ENCODE measurements at regions not wholly inside any gene's neighbourhood (a gene's known extent, or its start where the extent isn't known, plus 50 kb on each side); places are given as distances from the start of the nearest gene placed in this dataset.
A peak's percentile ranks its signal among the peaks of the same experiment; 100 is the strongest.

DNA sequence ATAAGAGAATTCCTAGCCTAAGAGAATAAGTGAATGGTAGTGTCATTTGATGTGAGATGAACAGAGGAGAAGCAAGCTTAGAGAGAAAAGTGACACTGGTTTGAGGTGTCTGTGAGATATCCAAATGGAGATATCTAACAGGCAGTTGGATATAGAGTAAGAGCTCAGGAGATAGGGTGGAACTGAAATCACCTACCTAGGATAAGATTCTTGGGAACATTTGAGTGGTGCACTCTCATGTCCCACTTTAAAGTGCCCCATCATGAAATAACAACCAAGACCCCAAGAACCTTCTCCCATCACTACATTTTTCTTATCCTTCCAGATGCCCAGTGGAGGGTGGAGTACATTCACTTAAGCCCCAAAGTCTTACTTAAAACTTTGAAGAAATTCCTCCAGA, 109.0 kb upstream of the MAFB start:
- TF ChIP-seq, protein P1, sequence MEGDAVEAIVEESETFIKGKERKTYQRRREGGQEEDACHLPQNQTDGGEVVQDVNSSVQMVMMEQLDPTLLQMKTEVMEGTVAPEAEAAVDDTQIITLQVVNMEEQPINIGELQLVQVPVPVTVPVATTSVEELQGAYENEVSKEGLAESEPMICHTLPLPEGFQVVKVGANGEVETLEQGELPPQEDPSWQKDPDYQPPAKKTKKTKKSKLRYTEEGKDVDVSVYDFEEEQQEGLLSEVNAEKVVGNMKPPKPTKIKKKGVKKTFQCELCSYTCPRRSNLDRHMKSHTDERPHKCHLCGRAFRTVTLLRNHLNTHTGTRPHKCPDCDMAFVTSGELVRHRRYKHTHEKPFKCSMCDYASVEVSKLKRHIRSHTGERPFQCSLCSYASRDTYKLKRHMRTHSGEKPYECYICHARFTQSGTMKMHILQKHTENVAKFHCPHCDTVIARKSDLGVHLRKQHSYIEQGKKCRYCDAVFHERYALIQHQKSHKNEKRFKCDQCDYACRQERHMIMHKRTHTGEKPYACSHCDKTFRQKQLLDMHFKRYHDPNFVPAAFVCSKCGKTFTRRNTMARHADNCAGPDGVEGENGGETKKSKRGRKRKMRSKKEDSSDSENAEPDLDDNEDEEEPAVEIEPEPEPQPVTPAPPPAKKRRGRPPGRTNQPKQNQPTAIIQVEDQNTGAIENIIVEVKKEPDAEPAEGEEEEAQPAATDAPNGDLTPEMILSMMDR (IDR thresholded peaks at IDR 0.05; ENCODE audit: unreplicated experiment): no peak
- Mint-ChIP-seq H3K27ac (ENCODE audit: low read depth, unreplicated experiment) (no peak overlapping the region), H3K4me3 (ENCODE audit: unreplicated experiment) (no peak overlapping the region), H3K36me3 (ENCODE audit: insufficient read depth, unreplicated experiment) (no peaks in the 10 kb centered on the region), H3K27me3 (ENCODE audit: insufficient read depth, unreplicated experiment) (peaks cover 8% of the 10 kb centered on the region), H3K9me3 (ENCODE audit: unreplicated experiment) (no peaks in the 10 kb centered on the region), H3K4me1 (ENCODE audit: insufficient read depth, unreplicated experiment) (peaks cover 5% of the 10 kb centered on the region)
- BruUV-seq (replicated peaks): no TSS peak
- no peak for DNase-seq (ENCODE audit: unreplicated experiment)
- CTCF ChIA-PET: interaction anchor here (0.8 kb wide), 2 partner anchors 16 to 57 kb away, joined by 3 read pairs; no protein-coding TSS in a partner anchor
- intact Hi-C loops (cut with micrococcal nuclease): no loop called here
- POLR2A ChIA-PET: no interaction called here

DNA sequence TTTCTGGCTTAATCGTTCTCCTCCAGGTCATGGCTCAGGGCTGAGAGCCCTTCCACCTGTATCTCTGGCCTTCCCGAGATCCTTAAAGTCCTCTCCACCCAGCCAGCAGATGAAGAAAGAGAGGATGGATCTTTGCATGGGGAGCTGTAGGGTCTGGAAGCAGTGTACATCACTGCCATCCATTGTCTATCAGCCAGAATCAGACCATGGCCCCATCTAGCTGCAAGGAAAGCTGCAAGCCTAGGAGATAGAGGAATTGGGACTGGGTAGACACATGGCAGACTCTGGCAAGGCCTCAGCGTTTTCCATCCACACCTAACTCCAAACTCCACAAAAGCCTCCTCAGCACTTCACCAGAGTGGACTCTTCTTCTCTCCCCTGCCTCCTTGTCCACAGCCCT, 113.8 kb upstream of the MAFB start:
- BruUV-seq (replicated peaks): no TSS peak
- TF ChIP-seq, protein P1 (IDR thresholded peaks at IDR 0.05; ENCODE audit: unreplicated experiment): no peak
- Mint-ChIP-seq H3K27me3 (ENCODE audit: insufficient read depth, unreplicated experiment) (no peaks in the 10 kb centered on the region), H3K4me3 (ENCODE audit: unreplicated experiment) (no peak overlapping the region), H3K36me3 (ENCODE audit: insufficient read depth, unreplicated experiment) (no peaks in the 10 kb centered on the region), H3K9me3 (ENCODE audit: unreplicated experiment) (no peaks in the 10 kb centered on the region), H3K27ac (ENCODE audit: low read depth, unreplicated experiment) (no peak overlapping the region), H3K4me1 (ENCODE audit: insufficient read depth, unreplicated experiment) (no peaks in the 10 kb centered on the region)
- CTCF ChIA-PET: interaction anchor here (1.1 kb wide), 1 partner anchor 11 kb away, joined by 4 read pairs; no protein-coding TSS in a partner anchor
- POLR2A ChIA-PET: no interaction called here
- intact Hi-C loops (cut with micrococcal nuclease): no loop called here
- no peak for DNase-seq (ENCODE audit: unreplicated experiment)

DNA sequence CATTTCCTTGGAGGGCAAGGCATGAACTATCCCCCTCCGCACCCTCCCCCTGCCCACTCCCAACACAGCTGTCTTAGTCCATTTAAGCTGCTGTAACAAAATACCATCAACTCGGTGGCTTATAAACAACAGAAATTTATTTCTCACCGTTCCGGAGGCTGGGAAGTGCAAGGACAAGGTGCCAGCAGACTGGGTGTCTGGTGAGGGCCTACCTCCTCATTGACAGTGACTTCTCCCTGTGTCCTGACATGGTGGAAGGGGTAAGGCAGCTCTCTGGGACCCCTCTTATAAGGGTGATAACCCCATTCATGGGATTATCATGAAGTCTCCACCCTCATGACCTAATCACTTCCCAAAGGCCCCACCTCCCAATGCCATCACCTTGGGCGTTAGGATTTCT, 114.3 kb upstream of the MAFB start:
- H3K9me3 Mint-ChIP-seq (ENCODE audit: unreplicated experiment): no peaks in the 10 kb centered on the region
- CTCF ChIA-PET: interaction anchor here (1.0 to 1.1 kb wide), 2 partner anchors 12 to 1692 kb away, joined by 4 read pairs; no protein-coding TSS in a partner anchor
- no peaks in the 10 kb centered on the region for H3K27me3 Mint-ChIP-seq (ENCODE audit: insufficient read depth, unreplicated experiment)
- no peaks in the 10 kb centered on the region for H3K36me3 Mint-ChIP-seq (ENCODE audit: insufficient read depth, unreplicated experiment)
- POLR2A ChIA-PET: interaction anchor here (1.2 kb wide), 1 partner anchor 9 kb away, joined by 3 read pairs; no protein-coding TSS in a partner anchor
- no peak overlapping the region for H3K4me3 Mint-ChIP-seq (ENCODE audit: unreplicated experiment)
- DNase-seq (ENCODE audit: unreplicated experiment): no peak
- no peaks in the 10 kb centered on the region for H3K4me1 Mint-ChIP-seq (ENCODE audit: insufficient read depth, unreplicated experiment)
- intact Hi-C loops (cut with micrococcal nuclease): no loop called here
- no TSS peak for BruUV-seq (replicated peaks)
- no peak overlapping the region for H3K27ac Mint-ChIP-seq (ENCODE audit: low read depth, unreplicated experiment)
- TF ChIP-seq, protein P1 (IDR thresholded peaks at IDR 0.05; ENCODE audit: unreplicated experiment): no peak

DNA sequence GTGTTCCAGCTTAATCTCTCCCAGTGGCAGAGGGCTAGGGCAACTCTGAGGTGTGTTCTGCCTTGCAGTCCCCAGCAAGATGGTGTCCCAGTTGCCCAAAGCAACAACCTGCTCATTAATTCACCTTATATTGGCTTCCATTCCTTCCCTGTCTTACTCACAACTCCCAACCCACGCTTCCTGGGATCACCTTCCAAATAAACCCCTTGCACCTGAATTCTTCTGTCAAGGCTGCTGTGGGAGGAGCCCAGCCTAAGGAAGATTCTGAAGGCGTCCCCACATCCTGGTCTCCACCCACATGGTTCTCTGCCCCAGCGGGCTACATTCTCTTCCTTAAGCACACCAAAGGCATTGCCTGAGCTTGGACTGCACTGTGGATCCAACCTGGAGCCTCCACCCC, 116.6 kb upstream of the MAFB start:
- no peak overlapping the region for H3K27ac Mint-ChIP-seq (ENCODE audit: low read depth, unreplicated experiment)
- H3K4me3 Mint-ChIP-seq (ENCODE audit: unreplicated experiment): no peak overlapping the region
- H3K4me1 Mint-ChIP-seq (ENCODE audit: insufficient read depth, unreplicated experiment): no peaks in the 10 kb centered on the region
- BruUV-seq (replicated peaks): no TSS peak
- no peaks in the 10 kb centered on the region for H3K9me3 Mint-ChIP-seq (ENCODE audit: unreplicated experiment)
- ChIA-PET CTCF (interaction anchor here (0.5 kb wide), 1 partner anchor 65 kb away, joined by 4 read pairs; no protein-coding TSS in a partner anchor), POLR2A (no interaction called here)
- H3K27me3 Mint-ChIP-seq (ENCODE audit: insufficient read depth, unreplicated experiment): no peaks in the 10 kb centered on the region
- intact Hi-C loops (cut with micrococcal nuclease): no loop called here
- TF ChIP-seq, protein P1 (IDR thresholded peaks at IDR 0.05; ENCODE audit: unreplicated experiment): no peak
- no peaks in the 10 kb centered on the region for H3K36me3 Mint-ChIP-seq (ENCODE audit: insufficient read depth, unreplicated experiment)
- DNase-seq (ENCODE audit: unreplicated experiment): peak; percentile 2
